Aorta (tissue), 5 donors: ENCODE measurements at regions not wholly inside any gene's neighbourhood (a gene's known extent, or its start where the extent isn't known, plus 50 kb on each side); places are given as distances from the start of the nearest gene placed in this dataset.
A peak's percentile ranks its signal among the peaks of the same experiment; 100 is the strongest.

ENCODE experiments used
- ATAC-seq: fragments of 200-7000 bp; cut with Tn5 transposase; one replicate; pipeline ENCODE4 v1.9.1; 2022; ENCODE audit warnings: moderate library complexity; ENCODE audit not compliant: low FRiP score
- DNase-seq, 2 donors: peaks; one replicate each; pipeline ENCODE4 v3.0.0-alpha.2; 2020
- H3K27ac ChIP-seq, 2 donors: one replicate each; pipeline ENCODE4 v1.5.1; 2013; ENCODE audit warnings: low read length in 2 of 2, mild to moderate bottlenecking in 2 of 2, moderate library complexity in 2 of 2, control low read depth in 1 of 2, inconsistent platforms in 1 of 2, low read depth in 1 of 2
- H3K27me3 ChIP-seq, 2 donors: one replicate each; pipeline ENCODE4 v1.6.1; 2013; ENCODE audit warnings: control low read depth in 1 of 2, low read length in 1 of 2, mild to moderate bottlenecking in 1 of 2, moderate library complexity in 1 of 2; ENCODE audit not compliant: insufficient read depth in 2 of 2, control insufficient read depth in 1 of 2
- H3K36me3 ChIP-seq, 2 donors: one replicate each; pipeline ENCODE4 v1.6.1; 2013; ENCODE audit warnings: control low read depth in 1 of 2, low read length in 1 of 2, mild to moderate bottlenecking in 1 of 2; ENCODE audit not compliant: insufficient read depth in 2 of 2, control insufficient read depth in 1 of 2
- H3K4me1 ChIP-seq, 2 donors: one replicate each; pipeline ENCODE4 v1.6.1; 2013; ENCODE audit warnings: low read length in 2 of 2, control low read depth in 1 of 2, mild to moderate bottlenecking in 1 of 2, moderate library complexity in 1 of 2; ENCODE audit not compliant: insufficient read depth in 2 of 2, control insufficient read depth in 1 of 2
- H3K4me3 ChIP-seq, 2 donors: one replicate each; pipeline ENCODE4 v1.5.1; 2013; ENCODE audit warnings: low read length in 2 of 2, control low read depth in 1 of 2, mild to moderate bottlenecking in 1 of 2
- H3K9me3 ChIP-seq: one replicate; pipeline ENCODE4 v1.6.1; 2013; ENCODE audit warnings: mild to moderate bottlenecking, low read length; ENCODE audit not compliant: control insufficient read depth
- WGBS, 2 donors: extraction: QIAGEN DNeasy Blood & Tissue Kit; methylation state at CpG; one replicate each; pipeline ENCODE4 v1.1.7; 2013; 5-methylcytosine and 5-hydroxymethylcytosine counted together
- intact Hi-C, 2 donors: fragments of 100-400 bp; cut with DNase I; formaldehyde crosslinking; loops; one replicate each; pipeline versions ENCODE4 v1.14.2 to v1.15.0; 2022
- donor health status: healthy with polysubstance abuse.
- donor health status: Bipolar disorder and iron deficiency.
- donor health status: DM: no; HTN: no; CAD: no.
- donor health status: DM: no; HTN: no; CAD: no.
- donor health status: DM: yes; HTN: yes; CAD: no.

- H3K27me3 ChIP-seq = no peaks in the 10 kb centered on the region
- 80% methylated on average over 28 to 32 of the region's 32 CpGs for WGBS, 2 donors
- ATAC-seq = no peak
Measured at GRCh38 chr16:89042711-89043551, 50.7 kb upstream of the ACSF3 start.

GRCh38 chr16:89043636-89044417, 49.8 kb upstream of the ACSF3 start:
- H3K36me3 ChIP-seq = no peaks in the 10 kb centered on the region
- no peak for ATAC-seq
- no peaks in the 10 kb centered on the region for H3K27me3 ChIP-seq
- no peaks in the 10 kb centered on the region for H3K9me3 ChIP-seq
- WGBS, 2 donors = 76 to 77% methylated on average over 17 of the region's 17 CpGs
- H3K27ac ChIP-seq = no peak overlapping the region
- no peak overlapping the region for H3K4me3 ChIP-seq
- no peaks in the 10 kb centered on the region for H3K4me1 ChIP-seq
- intact Hi-C loops = no loop called here
- peak; percentile 24 to 52 for DNase-seq

More at GRCh38 chr16:89042711-89043551, 50.7 kb upstream of the ACSF3 start:
- Histone ChIP-seq H3K27ac (no peak overlapping the region), H3K4me3 (no peak overlapping the region), H3K36me3 (no peaks in the 10 kb centered on the region), H3K4me1 (no peaks in the 10 kb centered on the region), H3K9me3 (no peaks in the 10 kb centered on the region)
- peak; percentile 27 to 66 for DNase-seq
- intact Hi-C loops = no loop called here
